Ectodermal cell (in vitro differentiated cells): ENCODE measurements at regions not wholly inside any gene's neighbourhood (a gene's known extent, or its start where the extent isn't known, plus 50 kb on each side); places are given as distances from the start of the nearest gene placed in this dataset.

ENCODE experiments used
- H3K27ac ChIP-seq: 2 replicates; pipeline ENCODE4 v1.7.0; 2013; ENCODE audit warnings: mild to moderate bottlenecking, low read depth, low read length; ENCODE audit not compliant: insufficient read depth, poor library complexity, severe bottlenecking
- H3K27me3 ChIP-seq: 2 replicates; pipeline ENCODE4 v1.7.0; 2013; ENCODE audit warnings: mild to moderate bottlenecking, low read length; ENCODE audit not compliant: insufficient read depth, control insufficient read depth, poor library complexity, severe bottlenecking
- H3K36me3 ChIP-seq: one replicate; pipeline ENCODE4 v1.7.0; 2013; ENCODE audit warnings: low read length; ENCODE audit not compliant: control insufficient read depth, insufficient read depth
- H3K4me1 ChIP-seq: one replicate; pipeline ENCODE4 v1.7.0; 2013; ENCODE audit warnings: low read length; ENCODE audit not compliant: control insufficient read depth, insufficient read depth
- H3K4me3 ChIP-seq: 2 replicates; pipeline ENCODE4 v1.7.0; 2013; ENCODE audit warnings: low read depth, low read length, control low read depth; ENCODE audit not compliant: insufficient read depth
- H3K9me3 ChIP-seq: 2 replicates; pipeline ENCODE4 v1.7.0; 2013; ENCODE audit warnings: mild to moderate bottlenecking, low read length, moderate library complexity; ENCODE audit not compliant: control insufficient read depth
- WGBS, 2 experiments: methylation state at CpG; one replicate each; pipeline ENCODE4 v1.1.7; 2013; ENCODE audit warnings: missing lambda C conversion rate in 2 of 2; 5-methylcytosine and 5-hydroxymethylcytosine counted together

DNA sequence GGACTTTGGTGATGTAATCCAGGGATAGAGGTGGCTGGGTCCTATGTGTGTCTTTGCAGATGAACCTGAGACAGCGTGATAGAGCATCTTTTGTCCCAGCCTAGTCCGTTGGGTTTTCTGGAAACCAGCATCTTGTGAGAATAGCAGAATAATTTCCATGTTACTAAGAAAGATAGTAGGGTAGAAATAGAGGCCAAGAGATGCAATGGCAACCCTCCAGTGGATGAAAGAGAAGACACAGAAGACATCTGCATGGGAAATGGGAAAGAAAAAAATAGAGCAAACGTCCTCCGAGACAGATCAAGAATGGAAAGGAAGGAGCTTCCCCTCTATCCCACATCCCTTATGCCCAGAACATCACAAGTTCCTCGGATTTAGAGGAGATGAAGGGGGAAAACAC is 409.3 kb upstream of the TMEM132C start:
- no peak overlapping the region for H3K27ac ChIP-seq
- H3K4me1 ChIP-seq = no peaks in the 10 kb centered on the region
- H3K27me3 ChIP-seq = no peaks in the 10 kb centered on the region
- H3K9me3 ChIP-seq = no peaks in the 10 kb centered on the region
- no peak overlapping the region for H3K4me3 ChIP-seq
- no peaks in the 10 kb centered on the region for H3K36me3 ChIP-seq
- WGBS, 2 experiments = 95% methylated on average over 3 to 5 of the region's 5 CpGs

DNA sequence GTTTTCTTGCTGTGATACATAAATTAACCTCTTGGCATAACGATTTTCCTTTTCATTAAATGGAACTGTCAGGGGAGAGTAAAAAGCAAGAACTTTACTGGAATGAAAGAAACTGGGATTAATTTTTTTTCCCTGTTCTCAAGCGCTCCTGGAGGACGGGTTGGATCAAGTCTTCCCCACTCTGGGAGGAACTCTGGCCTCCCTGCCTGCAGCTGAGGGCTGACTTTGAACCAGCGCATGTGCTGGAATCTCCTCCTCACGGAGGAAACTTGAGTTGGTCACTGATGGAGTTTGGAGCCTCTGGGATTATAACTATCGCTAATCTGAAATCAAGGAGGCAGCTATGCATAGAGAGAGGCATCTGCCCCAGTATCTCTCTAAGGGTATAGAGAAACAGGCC is 406.4 kb upstream of the TMEM132C start:
- Histone ChIP-seq H3K4me3 (no peak overlapping the region), H3K27me3 (no peaks in the 10 kb centered on the region), H3K27ac (no peak overlapping the region), H3K4me1 (no peaks in the 10 kb centered on the region), H3K9me3 (no peaks in the 10 kb centered on the region), H3K36me3 (no peaks in the 10 kb centered on the region)
- WGBS, 2 experiments = 94 to 97% methylated on average over 6 of the region's 6 CpGs

DNA sequence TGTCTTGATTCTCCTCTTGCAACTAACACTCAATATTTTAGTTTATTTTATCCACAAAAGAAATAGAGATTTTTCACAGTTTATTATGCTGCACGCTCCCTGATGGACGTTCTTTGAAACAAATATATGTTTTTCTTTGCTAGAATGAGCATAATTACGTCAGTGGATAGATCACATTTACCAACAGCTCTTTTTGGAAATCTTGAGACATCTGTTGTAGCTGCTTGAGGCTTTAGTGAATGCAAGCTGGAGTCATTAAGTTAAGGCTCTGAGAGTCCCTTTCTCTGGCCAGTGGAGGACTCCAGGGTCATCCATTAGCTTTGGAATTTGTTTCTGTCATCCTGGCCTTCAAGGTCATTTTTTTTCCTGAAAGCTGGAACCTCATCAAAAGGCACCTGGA is 405.6 kb upstream of the TMEM132C start:
- Histone ChIP-seq H3K36me3 (no peaks in the 10 kb centered on the region), H3K27ac (no peak overlapping the region), H3K27me3 (no peaks in the 10 kb centered on the region), H3K9me3 (no peaks in the 10 kb centered on the region), H3K4me1 (no peaks in the 10 kb centered on the region), H3K4me3 (no peak overlapping the region)
- WGBS, 2 experiments = 89 to 90% methylated on average over 2 to 3 of the region's 3 CpGs

DNA sequence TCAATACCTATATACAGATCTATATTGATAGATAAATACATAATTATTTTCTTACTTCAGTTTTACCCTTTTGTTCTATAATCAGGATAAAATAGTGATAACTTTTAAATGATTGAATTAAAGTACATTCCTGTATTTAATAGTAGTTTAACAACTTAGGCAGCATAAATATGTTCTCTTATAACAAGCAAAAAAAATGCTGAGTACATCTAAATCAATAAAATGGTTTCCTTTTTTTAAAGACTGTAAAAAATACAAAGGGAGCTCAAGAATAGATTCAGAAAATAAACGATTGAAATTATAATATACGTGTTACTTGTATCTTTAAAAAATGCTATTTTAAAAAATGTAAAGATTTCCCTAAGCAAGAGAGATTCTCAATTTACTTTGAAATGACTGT is 393.7 kb upstream of the TMEM132C start:
- Histone ChIP-seq H3K9me3 (no peaks in the 10 kb centered on the region), H3K4me3 (no peak overlapping the region), H3K36me3 (no peaks in the 10 kb centered on the region), H3K4me1 (no peaks in the 10 kb centered on the region), H3K27me3 (no peaks in the 10 kb centered on the region), H3K27ac (no peak overlapping the region)
- WGBS, 2 experiments = 90% methylated on average over 2 of the region's 2 CpGs; no CpG with 5 or more reads in 1 of the 2 experiments

DNA sequence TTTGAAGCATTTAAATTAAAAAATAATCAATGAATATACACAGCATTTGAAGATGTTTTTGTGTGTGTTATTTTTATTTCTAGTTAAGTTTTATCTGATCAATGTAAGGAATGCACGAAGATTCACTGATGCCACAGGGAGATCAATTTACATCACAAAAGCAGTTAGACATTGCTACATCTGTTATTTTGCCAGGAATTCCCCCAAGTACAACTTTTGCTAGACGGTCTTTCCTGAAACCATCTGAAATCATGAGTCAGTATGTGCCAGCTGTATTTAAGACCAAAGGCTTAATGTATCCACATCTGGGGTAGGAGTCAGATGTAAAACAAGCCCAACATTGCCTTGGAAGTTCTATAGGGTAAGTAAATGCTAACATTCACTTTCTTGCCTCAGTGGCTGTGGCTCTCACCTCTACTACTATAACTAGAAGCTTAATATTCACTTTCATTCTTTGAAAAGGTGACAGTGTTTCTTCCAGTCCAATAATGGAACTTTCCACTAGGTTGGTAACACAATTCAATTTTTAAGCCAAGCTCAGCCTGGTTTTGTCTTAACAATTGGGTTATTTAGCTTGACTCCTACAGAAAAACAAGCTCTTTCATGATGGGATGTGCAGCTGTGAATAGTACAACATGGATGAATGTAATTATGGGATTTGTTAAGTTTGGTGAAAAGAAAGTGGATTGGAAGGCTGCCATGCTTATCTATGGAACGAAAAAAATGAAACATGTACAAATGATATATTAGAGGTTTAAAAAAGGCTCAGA is 385.4 kb upstream of the TMEM132C start:
- no peaks in the 10 kb centered on the region for H3K4me1 ChIP-seq
- 75 to 90% methylated on average over 3 of the region's 3 CpGs for WGBS, 2 experiments

DNA sequence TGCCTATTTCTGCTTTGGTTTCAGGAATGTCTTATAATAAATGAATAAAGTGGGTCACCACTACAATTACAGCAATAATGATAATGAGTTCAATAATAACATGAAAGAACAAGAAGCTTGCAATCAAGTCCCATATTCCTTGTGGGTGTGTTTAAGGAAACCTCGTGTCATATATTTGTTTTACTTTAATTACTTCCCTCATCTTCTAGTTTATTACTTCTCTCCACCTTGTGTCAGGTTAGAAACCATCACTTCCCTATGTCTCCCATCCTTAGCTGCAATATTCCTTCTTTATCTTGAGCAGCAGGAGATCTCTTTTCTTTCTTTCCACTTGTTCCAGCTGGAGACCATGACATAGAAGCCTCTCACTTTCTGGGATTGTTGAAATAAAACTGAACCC is 384.0 kb upstream of the TMEM132C start:
- H3K4me3 ChIP-seq = no peak overlapping the region
- H3K36me3 ChIP-seq = no peaks in the 10 kb centered on the region
- H3K9me3 ChIP-seq = no peaks in the 10 kb centered on the region
- no peaks in the 10 kb centered on the region for H3K4me1 ChIP-seq
- no peaks in the 10 kb centered on the region for H3K27me3 ChIP-seq
- H3K27ac ChIP-seq = no peak overlapping the region
- 88 to 92% methylated on average over 1 of the region's 1 CpG for WGBS, 2 experiments

More for the DNA sequence above, 385.4 kb upstream of the TMEM132C start:
- H3K27ac ChIP-seq = no peak overlapping the region
- no peaks in the 10 kb centered on the region for H3K27me3 ChIP-seq
- H3K36me3 ChIP-seq = no peaks in the 10 kb centered on the region
- no peak overlapping the region for H3K4me3 ChIP-seq
- H3K9me3 ChIP-seq = no peaks in the 10 kb centered on the region

DNA sequence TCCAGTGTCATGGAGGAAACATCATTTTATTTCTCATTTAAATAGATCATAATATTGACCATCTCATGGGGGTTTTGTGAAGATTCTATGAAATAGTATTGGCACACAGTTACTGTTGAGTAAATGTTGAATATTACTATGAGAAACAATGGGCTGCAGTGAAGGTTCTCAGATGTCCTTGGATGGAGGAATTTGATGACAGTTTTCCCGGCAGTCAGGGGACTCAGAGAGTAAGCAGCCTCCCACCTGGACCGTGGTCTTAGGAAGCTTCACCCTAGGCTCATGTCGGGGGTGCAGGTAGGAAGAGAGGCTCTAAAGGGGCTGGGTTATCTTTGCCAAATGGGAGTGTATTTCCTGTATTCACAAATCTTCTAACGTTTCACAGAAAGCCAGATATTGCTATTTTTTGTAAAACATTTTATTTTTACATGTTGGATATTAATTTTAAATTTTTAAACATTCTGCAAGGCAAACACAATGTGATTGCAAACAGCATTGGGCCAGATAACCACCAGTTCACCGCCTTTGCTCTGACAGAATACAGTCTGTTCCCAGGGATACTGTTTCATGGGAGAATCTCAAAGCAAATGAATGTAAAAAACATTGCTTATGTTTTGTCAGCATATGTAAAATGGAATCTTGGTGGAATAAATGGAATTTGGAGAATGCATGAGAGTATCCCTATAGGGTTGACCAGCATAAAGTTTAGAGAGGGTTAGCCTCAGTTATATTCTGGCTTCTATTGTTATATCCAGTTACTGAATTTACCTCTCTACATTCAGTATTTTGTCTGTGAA is 380.8 kb upstream of the TMEM132C start:
- WGBS, 2 experiments = 90 to 93% methylated on average over 4 of the region's 5 CpGs
- Histone ChIP-seq H3K27ac (no peak overlapping the region), H3K27me3 (no peaks in the 10 kb centered on the region), H3K36me3 (no peaks in the 10 kb centered on the region), H3K4me1 (no peaks in the 10 kb centered on the region), H3K9me3 (no peaks in the 10 kb centered on the region), H3K4me3 (no peak overlapping the region)

DNA sequence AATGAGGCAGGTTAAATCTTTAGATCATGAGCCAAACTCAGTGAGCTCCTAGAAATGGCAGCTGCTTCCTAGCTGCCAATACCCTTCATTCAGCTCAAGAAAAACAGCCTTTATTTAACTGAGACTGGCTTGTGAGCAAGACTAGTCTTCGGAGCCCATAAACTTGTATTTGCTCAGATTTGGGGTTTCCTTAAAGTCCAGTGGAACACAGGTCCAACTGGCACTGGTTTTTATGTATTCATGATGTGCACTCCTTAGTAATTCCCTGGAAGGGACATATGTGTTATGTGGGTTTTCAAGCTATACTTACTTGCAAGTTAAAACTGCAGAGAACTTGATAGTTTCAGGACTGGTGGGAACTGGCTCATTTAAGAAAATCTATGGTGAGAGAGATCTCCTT is 380.1 kb upstream of the TMEM132C start:
- H3K4me1 ChIP-seq = no peaks in the 10 kb centered on the region
- no peak overlapping the region for H3K27ac ChIP-seq
- no peak overlapping the region for H3K4me3 ChIP-seq
- no peaks in the 10 kb centered on the region for H3K36me3 ChIP-seq
- H3K9me3 ChIP-seq = no peaks in the 10 kb centered on the region
- no peaks in the 10 kb centered on the region for H3K27me3 ChIP-seq
- WGBS, 2 experiments = 96 to 97% methylated on average over 1 of the region's 1 CpG

DNA sequence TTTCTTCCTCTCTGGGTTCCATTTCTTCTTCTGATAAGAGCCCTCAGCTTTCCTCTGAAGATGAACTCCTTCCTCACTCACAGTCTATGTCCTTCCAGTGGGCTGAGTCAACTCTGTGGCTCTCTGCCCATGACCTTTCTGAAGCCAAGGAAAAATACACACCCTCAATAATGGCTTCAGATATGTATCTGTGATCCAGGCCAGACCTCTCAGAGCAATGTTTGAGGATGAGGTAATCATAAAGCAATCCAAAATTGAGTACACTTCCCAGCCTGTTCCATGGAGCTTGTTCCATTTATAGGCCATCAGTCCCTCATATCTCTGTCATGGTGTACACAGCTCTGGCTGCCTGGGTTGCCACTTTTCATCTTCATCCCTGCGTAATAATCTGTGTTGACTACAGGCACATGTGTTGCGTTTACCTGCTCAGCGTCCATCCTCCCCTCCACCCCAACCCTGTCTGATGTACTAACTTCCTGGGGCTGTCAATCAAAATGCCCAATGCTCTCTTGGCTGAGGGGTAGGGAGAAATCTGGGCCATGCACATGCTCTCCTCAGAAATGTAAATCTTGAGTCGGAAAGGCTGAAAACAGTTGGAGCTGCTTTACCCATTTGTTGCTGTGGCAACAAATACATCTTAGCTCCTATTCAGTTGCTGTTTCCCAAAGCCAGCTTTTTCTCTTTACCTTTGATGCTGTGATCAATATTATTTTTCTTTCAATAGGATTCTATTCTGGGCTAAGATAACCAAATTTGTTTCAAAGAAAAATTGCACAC is 377.8 kb upstream of the TMEM132C start:
- no peaks in the 10 kb centered on the region for H3K9me3 ChIP-seq
- H3K27me3 ChIP-seq = no peaks in the 10 kb centered on the region
- no peaks in the 10 kb centered on the region for H3K36me3 ChIP-seq
- no peak overlapping the region for H3K27ac ChIP-seq
- WGBS, 2 experiments = 88 to 95% methylated on average over 4 of the region's 4 CpGs
- no peak overlapping the region for H3K4me3 ChIP-seq
- H3K4me1 ChIP-seq = no peaks in the 10 kb centered on the region
